ENCODE measurements at regions not wholly inside any gene's neighbourhood (a gene's known extent, or its start where the extent isn't known, plus 50 kb on each side); places are given as distances from the start of the nearest gene placed in this dataset.

DNA sequence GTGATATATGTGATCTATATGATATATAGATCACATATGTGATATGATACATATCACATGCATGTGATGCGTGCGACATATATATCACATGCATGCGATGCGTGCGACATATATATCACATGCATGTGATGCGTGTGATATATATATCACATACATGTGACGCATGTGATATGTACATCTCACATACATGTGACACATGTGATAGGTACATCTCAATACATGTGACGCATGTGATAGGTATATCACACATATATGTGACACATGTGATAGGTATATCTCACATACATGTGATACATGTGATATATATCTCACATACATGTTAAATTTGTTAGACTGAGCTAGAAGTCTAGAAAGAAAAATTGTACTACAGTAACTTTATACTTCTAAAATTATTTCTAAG lies 1095.9 kb downstream of the EFNA5 start:
- TF ChIP-seq, protein P1, sequence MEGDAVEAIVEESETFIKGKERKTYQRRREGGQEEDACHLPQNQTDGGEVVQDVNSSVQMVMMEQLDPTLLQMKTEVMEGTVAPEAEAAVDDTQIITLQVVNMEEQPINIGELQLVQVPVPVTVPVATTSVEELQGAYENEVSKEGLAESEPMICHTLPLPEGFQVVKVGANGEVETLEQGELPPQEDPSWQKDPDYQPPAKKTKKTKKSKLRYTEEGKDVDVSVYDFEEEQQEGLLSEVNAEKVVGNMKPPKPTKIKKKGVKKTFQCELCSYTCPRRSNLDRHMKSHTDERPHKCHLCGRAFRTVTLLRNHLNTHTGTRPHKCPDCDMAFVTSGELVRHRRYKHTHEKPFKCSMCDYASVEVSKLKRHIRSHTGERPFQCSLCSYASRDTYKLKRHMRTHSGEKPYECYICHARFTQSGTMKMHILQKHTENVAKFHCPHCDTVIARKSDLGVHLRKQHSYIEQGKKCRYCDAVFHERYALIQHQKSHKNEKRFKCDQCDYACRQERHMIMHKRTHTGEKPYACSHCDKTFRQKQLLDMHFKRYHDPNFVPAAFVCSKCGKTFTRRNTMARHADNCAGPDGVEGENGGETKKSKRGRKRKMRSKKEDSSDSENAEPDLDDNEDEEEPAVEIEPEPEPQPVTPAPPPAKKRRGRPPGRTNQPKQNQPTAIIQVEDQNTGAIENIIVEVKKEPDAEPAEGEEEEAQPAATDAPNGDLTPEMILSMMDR (IDR thresholded peaks at IDR 0.05), result no peak
- no peaks in the 10 kb centered on the region for H3K36me3 ChIP-seq
- no peak overlapping the region for H3K27ac ChIP-seq
- H3K27me3 ChIP-seq, result no peaks in the 10 kb centered on the region
- no peak overlapping the region for H3K4me3 ChIP-seq (ENCODE audit: low read depth in 1 of 2, low read length in 1 of 2)
- H3K9me3 ChIP-seq, result no peaks in the 10 kb centered on the region
- no peaks in the 10 kb centered on the region for H3K4me1 ChIP-seq (ENCODE audit: control insufficient read depth in 1 of 2, insufficient read depth in 1 of 2, low read depth in 1 of 2, low read length in 1 of 2)

DNA sequence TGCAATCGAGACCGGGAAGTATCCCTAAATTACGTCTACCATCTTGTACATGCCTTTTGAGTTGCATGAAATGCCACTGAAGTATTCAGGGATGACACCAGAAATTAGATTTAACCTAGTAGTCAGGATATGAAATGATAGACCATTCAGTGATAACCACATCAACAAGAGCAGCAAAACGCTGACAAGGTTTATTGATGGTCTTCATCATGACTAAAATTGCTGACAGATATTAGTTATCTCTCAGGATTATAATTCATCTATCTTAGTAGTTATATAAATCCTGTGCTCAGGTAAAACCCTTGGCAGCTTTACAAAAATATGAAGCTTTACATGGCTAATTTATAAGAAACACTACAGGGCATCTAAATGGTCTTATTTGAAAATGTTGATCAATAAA lies 1104.7 kb downstream of the EFNA5 start:
- no peaks in the 10 kb centered on the region for H3K36me3 ChIP-seq
- TF ChIP-seq, protein P1 (IDR thresholded peaks at IDR 0.05), result no peak
- H3K4me1 ChIP-seq (ENCODE audit: control insufficient read depth in 1 of 2, insufficient read depth in 1 of 2, low read depth in 1 of 2, low read length in 1 of 2), result no peaks in the 10 kb centered on the region
- H3K27ac ChIP-seq, result no peak overlapping the region
- no peaks in the 10 kb centered on the region for H3K9me3 ChIP-seq
- no peak overlapping the region for H3K4me3 ChIP-seq (ENCODE audit: low read depth in 1 of 2, low read length in 1 of 2)
- no peaks in the 10 kb centered on the region for H3K27me3 ChIP-seq

DNA sequence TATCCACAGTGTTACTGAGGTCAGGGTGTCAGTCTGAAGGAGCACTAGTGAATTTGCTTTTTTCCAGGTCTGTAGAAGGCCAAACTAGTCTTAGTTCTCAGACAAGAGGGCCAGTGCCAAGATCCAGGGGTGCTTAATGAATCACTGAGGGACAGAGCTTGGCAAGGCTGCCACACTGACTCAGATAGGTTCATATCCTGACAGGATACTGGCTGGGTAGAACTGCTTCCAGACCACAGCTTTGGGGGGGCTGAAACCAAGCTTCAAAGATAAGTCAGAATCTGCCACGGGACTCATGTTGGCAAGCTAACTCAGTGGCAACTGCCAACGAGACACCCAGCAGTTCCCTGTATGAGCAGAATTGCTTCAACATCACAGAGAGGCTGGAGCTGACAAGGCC lies 1125.4 kb downstream of the EFNA5 start:
- H3K4me3 ChIP-seq (ENCODE audit: low read depth in 1 of 2, low read length in 1 of 2), result no peak overlapping the region
- no peaks in the 10 kb centered on the region for H3K36me3 ChIP-seq
- no peak overlapping the region for H3K27ac ChIP-seq
- TF ChIP-seq, protein P1 (IDR thresholded peaks at IDR 0.05), result no peak
- H3K9me3 ChIP-seq, result no peaks in the 10 kb centered on the region
- no peaks in the 10 kb centered on the region for H3K27me3 ChIP-seq
- no peaks in the 10 kb centered on the region for H3K4me1 ChIP-seq (ENCODE audit: control insufficient read depth in 1 of 2, insufficient read depth in 1 of 2, low read depth in 1 of 2, low read length in 1 of 2)

DNA sequence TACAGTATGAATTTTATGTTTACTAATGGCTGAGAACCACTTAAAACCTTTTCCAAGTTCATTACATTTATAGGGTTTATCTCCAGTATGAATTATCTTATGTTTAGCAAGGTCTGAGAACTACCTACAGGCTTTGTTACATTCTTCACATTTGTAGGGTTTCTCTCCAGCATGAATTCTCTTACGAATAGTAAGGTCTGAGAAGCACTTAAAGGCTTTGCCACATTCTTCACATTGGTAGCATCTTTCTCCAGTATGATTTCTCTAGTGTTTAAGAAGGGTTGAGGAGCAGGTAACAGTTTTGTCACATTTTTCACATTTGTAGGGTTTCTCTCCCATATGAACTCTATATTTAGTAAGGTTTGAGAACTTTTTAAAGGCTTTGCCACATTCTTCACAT lies 1127.4 kb downstream of the EFNA5 start:
- H3K27ac ChIP-seq, result no peak overlapping the region
- TF ChIP-seq, protein P1 (IDR thresholded peaks at IDR 0.05), result no peak
- no peaks in the 10 kb centered on the region for H3K36me3 ChIP-seq
- H3K9me3 ChIP-seq, result no peaks in the 10 kb centered on the region
- H3K27me3 ChIP-seq, result no peaks in the 10 kb centered on the region
- H3K4me1 ChIP-seq (ENCODE audit: control insufficient read depth in 1 of 2, insufficient read depth in 1 of 2, low read depth in 1 of 2, low read length in 1 of 2), result no peaks in the 10 kb centered on the region
- H3K4me3 ChIP-seq (ENCODE audit: low read depth in 1 of 2, low read length in 1 of 2), result no peak overlapping the region

DNA sequence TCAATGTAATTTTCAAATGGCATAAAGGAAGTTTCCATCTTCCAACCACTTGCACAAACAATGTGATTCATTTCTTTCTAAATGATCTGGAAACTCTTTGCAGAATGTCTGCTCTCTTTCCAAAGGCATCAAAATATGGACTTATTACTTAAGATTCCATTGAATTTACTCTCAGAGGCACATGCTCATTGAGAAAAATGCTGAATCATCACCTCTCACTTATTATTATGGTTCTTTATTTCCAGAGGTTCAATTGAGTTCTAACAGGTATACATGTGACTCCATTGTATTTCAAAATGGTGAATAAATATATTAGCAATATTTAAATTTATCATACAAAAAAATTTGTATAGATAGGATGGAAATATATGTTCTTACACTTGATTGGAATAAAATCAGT lies 1140.6 kb downstream of the EFNA5 start:
- no peaks in the 10 kb centered on the region for H3K4me1 ChIP-seq (ENCODE audit: control insufficient read depth in 1 of 2, insufficient read depth in 1 of 2, low read depth in 1 of 2, low read length in 1 of 2)
- no peaks in the 10 kb centered on the region for H3K27me3 ChIP-seq
- no peak overlapping the region for H3K27ac ChIP-seq
- no peaks in the 10 kb centered on the region for H3K36me3 ChIP-seq
- TF ChIP-seq, protein P1 (IDR thresholded peaks at IDR 0.05), result no peak
- H3K9me3 ChIP-seq, result no peaks in the 10 kb centered on the region
- H3K4me3 ChIP-seq (ENCODE audit: low read depth in 1 of 2, low read length in 1 of 2), result no peak overlapping the region

DNA sequence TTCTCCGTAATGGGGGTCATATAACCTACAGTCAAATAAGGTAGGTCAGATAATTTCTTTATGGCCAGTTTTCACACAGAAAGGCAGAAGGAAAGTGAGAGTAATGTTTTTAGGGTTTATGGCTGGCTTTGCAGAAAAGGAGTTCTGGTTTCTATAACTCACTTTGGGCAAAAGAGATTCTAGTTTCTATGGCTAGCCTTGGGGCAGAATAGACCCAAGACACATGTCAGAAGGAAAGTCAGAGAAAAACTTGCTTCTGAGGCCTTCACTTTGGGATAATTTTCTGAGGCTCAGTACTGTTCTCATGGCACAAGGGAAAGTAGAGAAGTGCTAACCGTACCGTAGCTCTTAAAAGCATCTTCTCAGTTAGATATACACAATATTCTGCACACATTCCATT lies 1145.3 kb downstream of the EFNA5 start:
- TF ChIP-seq, protein P1 (IDR thresholded peaks at IDR 0.05), result no peak
- H3K27ac ChIP-seq, result no peak overlapping the region
- H3K36me3 ChIP-seq, result no peaks in the 10 kb centered on the region
- no peaks in the 10 kb centered on the region for H3K4me1 ChIP-seq (ENCODE audit: control insufficient read depth in 1 of 2, insufficient read depth in 1 of 2, low read depth in 1 of 2, low read length in 1 of 2)
- H3K4me3 ChIP-seq (ENCODE audit: low read depth in 1 of 2, low read length in 1 of 2), result no peak overlapping the region
- no peaks in the 10 kb centered on the region for H3K27me3 ChIP-seq
- H3K9me3 ChIP-seq, result no peaks in the 10 kb centered on the region

Measured in neutrophil (primary cell).